ENCODE measurements at regions not wholly inside any gene's neighbourhood (a gene's known extent, or its start where the extent isn't known, plus 50 kb on each side); places are given as distances from the start of the nearest gene placed in this dataset.

GRCh38 chr6:113664909-113665308, 192.2 kb upstream of the MARCKS start:
- TF ChIP-seq, protein P1, sequence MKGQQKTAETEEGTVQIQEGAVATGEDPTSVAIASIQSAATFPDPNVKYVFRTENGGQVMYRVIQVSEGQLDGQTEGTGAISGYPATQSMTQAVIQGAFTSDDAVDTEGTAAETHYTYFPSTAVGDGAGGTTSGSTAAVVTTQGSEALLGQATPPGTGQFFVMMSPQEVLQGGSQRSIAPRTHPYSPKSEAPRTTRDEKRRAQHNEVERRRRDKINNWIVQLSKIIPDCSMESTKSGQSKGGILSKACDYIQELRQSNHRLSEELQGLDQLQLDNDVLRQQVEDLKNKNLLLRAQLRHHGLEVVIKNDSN (IDR thresholded peaks at IDR 0.05; ENCODE audit: borderline replicate concordance, low read depth): no peak
- no peak for TF ChIP-seq CTCF (IDR thresholded peaks at IDR 0.05)
- TF ChIP-seq EP300 (IDR thresholded peaks at IDR 0.05; ENCODE audit: borderline replicate concordance in 1 of 2, low read depth in 1 of 2, low read length in 1 of 2): no peak
- no peak for TF ChIP-seq EZH2phosphoT487 (IDR thresholded peaks at IDR 0.05; ENCODE audit: borderline replicate concordance, low read depth)
- TF ChIP-seq, protein P2, sequence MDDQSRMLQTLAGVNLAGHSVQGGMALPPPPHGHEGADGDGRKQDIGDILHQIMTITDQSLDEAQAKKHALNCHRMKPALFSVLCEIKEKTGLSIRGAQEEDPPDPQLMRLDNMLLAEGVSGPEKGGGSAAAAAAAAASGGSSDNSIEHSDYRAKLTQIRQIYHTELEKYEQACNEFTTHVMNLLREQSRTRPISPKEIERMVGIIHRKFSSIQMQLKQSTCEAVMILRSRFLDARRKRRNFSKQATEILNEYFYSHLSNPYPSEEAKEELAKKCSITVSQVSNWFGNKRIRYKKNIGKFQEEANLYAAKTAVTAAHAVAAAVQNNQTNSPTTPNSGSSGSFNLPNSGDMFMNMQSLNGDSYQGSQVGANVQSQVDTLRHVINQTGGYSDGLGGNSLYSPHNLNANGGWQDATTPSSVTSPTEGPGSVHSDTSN (IDR thresholded peaks at IDR 0.05): no peak

Data from SK-N-SH (cell line).